HEK293T (cell line): ENCODE measurements at regions not wholly inside any gene's neighbourhood (a gene's known extent, or its start where the extent isn't known, plus 50 kb on each side); places are given as distances from the start of the nearest gene placed in this dataset.

ENCODE experiments used
- BHLHE40 ChIP-seq: fragments of 450-650 bp; IDR thresholded peaks from 2 replicates; pipeline ENCODE4 v1.6.1; 2016; ENCODE audit warnings: mild to moderate bottlenecking, moderate library complexity, borderline replicate concordance
- CTBP1 ChIP-seq: fragments of 450-650 bp; IDR thresholded peaks from 2 replicates; pipeline ENCODE4 v1.6.1; 2016; ENCODE audit warnings: borderline replicate concordance
- ZNF384 ChIP-seq: fragments of 450-650 bp; IDR thresholded peaks from 2 replicates; pipeline ENCODE4 v1.6.1; 2016

GRCh38 chr9:80995759-80996158, 693.6 kb downstream of the TLE1 start:
- TF ChIP-seq BHLHE40: no peak
- TF ChIP-seq CTBP1: no peak
- no peak for TF ChIP-seq ZNF384
